Ectodermal cell (in vitro differentiated cells): ENCODE measurements at regions not wholly inside any gene's neighbourhood (a gene's known extent, or its start where the extent isn't known, plus 50 kb on each side); places are given as distances from the start of the nearest gene placed in this dataset.

ENCODE experiments used
- H3K27ac ChIP-seq: 2 replicates; pipeline ENCODE4 v1.7.0; 2013; ENCODE audit warnings: mild to moderate bottlenecking, low read depth, low read length; ENCODE audit not compliant: insufficient read depth, poor library complexity, severe bottlenecking
- H3K27me3 ChIP-seq: 2 replicates; pipeline ENCODE4 v1.7.0; 2013; ENCODE audit warnings: mild to moderate bottlenecking, low read length; ENCODE audit not compliant: insufficient read depth, control insufficient read depth, poor library complexity, severe bottlenecking
- H3K36me3 ChIP-seq: one replicate; pipeline ENCODE4 v1.7.0; 2013; ENCODE audit warnings: low read length; ENCODE audit not compliant: control insufficient read depth, insufficient read depth
- H3K4me1 ChIP-seq: one replicate; pipeline ENCODE4 v1.7.0; 2013; ENCODE audit warnings: low read length; ENCODE audit not compliant: control insufficient read depth, insufficient read depth
- H3K4me3 ChIP-seq: 2 replicates; pipeline ENCODE4 v1.7.0; 2013; ENCODE audit warnings: low read depth, low read length, control low read depth; ENCODE audit not compliant: insufficient read depth
- H3K9me3 ChIP-seq: 2 replicates; pipeline ENCODE4 v1.7.0; 2013; ENCODE audit warnings: mild to moderate bottlenecking, low read length, moderate library complexity; ENCODE audit not compliant: control insufficient read depth
- WGBS, 2 experiments: methylation state at CpG; one replicate each; pipeline ENCODE4 v1.1.7; 2013; ENCODE audit warnings: missing lambda C conversion rate in 2 of 2; 5-methylcytosine and 5-hydroxymethylcytosine counted together

GRCh38 chr15:70385711-70386110 is 288.0 kb upstream of the TLE3 start:
- Histone ChIP-seq H3K4me1 (peaks cover 8% of the 10 kb centered on the region), H3K27ac (no peak overlapping the region), H3K27me3 (no peaks in the 10 kb centered on the region), H3K36me3 (no peaks in the 10 kb centered on the region), H3K9me3 (no peaks in the 10 kb centered on the region), H3K4me3 (no peak overlapping the region)
- WGBS, 2 experiments: 94 to 96% methylated on average over 8 of the region's 8 CpGs

GRCh38 chr15:70385052-70385451 is 287.3 kb upstream of the TLE3 start:
- no peaks in the 10 kb centered on the region for H3K27me3 ChIP-seq
- WGBS, 2 experiments: 76 to 81% methylated on average over 6 of the region's 6 CpGs
- H3K4me1 ChIP-seq: peaks cover 8% of the 10 kb centered on the region
- no peak overlapping the region for H3K27ac ChIP-seq
- H3K36me3 ChIP-seq: no peaks in the 10 kb centered on the region
- no peak overlapping the region for H3K4me3 ChIP-seq
- no peaks in the 10 kb centered on the region for H3K9me3 ChIP-seq

GRCh38 chr15:70383856-70384255 is 286.1 kb upstream of the TLE3 start:
- Histone ChIP-seq H3K36me3 (no peaks in the 10 kb centered on the region), H3K4me3 (no peak overlapping the region), H3K9me3 (no peaks in the 10 kb centered on the region), H3K4me1 (peaks cover 8% of the 10 kb centered on the region), H3K27ac (no peak overlapping the region), H3K27me3 (no peaks in the 10 kb centered on the region)
- WGBS, 2 experiments: 91 to 93% methylated on average over 8 of the region's 8 CpGs

- H3K9me3 ChIP-seq: no peaks in the 10 kb centered on the region
- peaks cover 15% of the 10 kb centered on the region for H3K4me1 ChIP-seq
- H3K27me3 ChIP-seq: no peaks in the 10 kb centered on the region
- H3K4me3 ChIP-seq: no peak overlapping the region
- H3K36me3 ChIP-seq: no peaks in the 10 kb centered on the region
- WGBS, 2 experiments: 94% methylated on average over 14 of the region's 14 CpGs
- no peak overlapping the region for H3K27ac ChIP-seq
Observed at GRCh38 chr15:70382762-70383458, 285.2 kb upstream of the TLE3 start.

- Histone ChIP-seq H3K27ac (no peak overlapping the region), H3K9me3 (no peaks in the 10 kb centered on the region), H3K4me3 (no peak overlapping the region), H3K27me3 (no peaks in the 10 kb centered on the region), H3K36me3 (no peaks in the 10 kb centered on the region), H3K4me1 (peaks cover 18% of the 10 kb centered on the region)
- WGBS, 2 experiments: 96% methylated on average over 7 of the region's 7 CpGs
Observed at GRCh38 chr15:70382009-70382749, 284.5 kb upstream of the TLE3 start.

GRCh38 chr15:70379938-70380883 is 282.5 kb upstream of the TLE3 start:
- Histone ChIP-seq H3K9me3 (no peaks in the 10 kb centered on the region), H3K27me3 (peaks cover 4% of the 10 kb centered on the region), H3K36me3 (no peaks in the 10 kb centered on the region), H3K27ac (no peak overlapping the region), H3K4me1 (peaks cover 32% of the 10 kb centered on the region), H3K4me3 (no peak overlapping the region)
- 93 to 95% methylated on average over 9 of the region's 9 CpGs for WGBS, 2 experiments

- Histone ChIP-seq H3K4me3 (no peak overlapping the region), H3K36me3 (no peaks in the 10 kb centered on the region), H3K27me3 (peaks cover 4% of the 10 kb centered on the region), H3K27ac (no peak overlapping the region), H3K9me3 (no peaks in the 10 kb centered on the region), H3K4me1 (peaks cover 32% of the 10 kb centered on the region)
- 91 to 92% methylated on average over 9 of the region's 9 CpGs for WGBS, 2 experiments
Observed at GRCh38 chr15:70379134-70379533, 281.4 kb upstream of the TLE3 start.

- Histone ChIP-seq H3K4me3 (no peak overlapping the region), H3K4me1 (peaks cover 32% of the 10 kb centered on the region), H3K36me3 (no peaks in the 10 kb centered on the region), H3K27ac (no peak overlapping the region), H3K9me3 (no peaks in the 10 kb centered on the region), H3K27me3 (peaks cover 4% of the 10 kb centered on the region)
- 78 to 84% methylated on average over 11 of the region's 11 CpGs for WGBS, 2 experiments
Observed at GRCh38 chr15:70378126-70379031, 280.7 kb upstream of the TLE3 start.

- H3K9me3 ChIP-seq: no peaks in the 10 kb centered on the region
- WGBS, 2 experiments: 10 to 11% methylated on average over 21 of the region's 21 CpGs
- peak overlapping the region; percentile 13 for H3K4me3 ChIP-seq
- peaks cover 4% of the 10 kb centered on the region for H3K27me3 ChIP-seq
- peaks cover 32% of the 10 kb centered on the region for H3K4me1 ChIP-seq
- no peaks in the 10 kb centered on the region for H3K36me3 ChIP-seq
- H3K27ac ChIP-seq: no peak overlapping the region
Observed at GRCh38 chr15:70376929-70377691, 279.4 kb upstream of the TLE3 start.
